Liver (tissue), 3 donors: ENCODE measurements at regions not wholly inside any gene's neighbourhood (a gene's known extent, or its start where the extent isn't known, plus 50 kb on each side); places are given as distances from the start of the nearest gene placed in this dataset.

Source experiments
- CTCF ChIP-seq: fragments of 150-350 bp; IDR thresholded peaks from 2 replicates; pipeline ENCODE4 v1.5.1; 2017; ENCODE audit warnings: improper control_type of control experiment, low read depth, low read length; ENCODE audit not compliant: missing input control
- TAF1 ChIP-seq: conservative IDR thresholded peaks from 2 replicates; pipeline ENCODE4 v1.6.1; 2016; ENCODE audit warnings: antibody characterized with exemption, mild to moderate bottlenecking
- ZBTB33 ChIP-seq: IDR thresholded peaks from 2 replicates; pipeline ENCODE4 v1.6.1; 2016; ENCODE audit warnings: antibody characterized with exemption
- donor health status: healthy.
- donor health status: healthy.

- TF ChIP-seq CTCF, result no peak
- no peak for TF ChIP-seq ZBTB33
- TF ChIP-seq TAF1, result no peak
Observed at GRCh38 chr9:80866576-80867227, 822.6 kb downstream of the TLE1 start.
